MCF 10A (cell line): ENCODE measurements at regions not wholly inside any gene's neighbourhood (a gene's known extent, or its start where the extent isn't known, plus 50 kb on each side); places are given as distances from the start of the nearest gene placed in this dataset.

ENCODE experiments used
- BruUV-seq: library from RNA; stranded (reverse); fragments of 400-500 nt; replicated peaks from 2 replicates; lab custom pipeline; 2021; lab: Mats Ljungman, UMichigan
- CTCF ChIA-PET: fragments of 300-600 bp; sonication (Branson Sonifier 250); formaldehyde crosslinking; extraction: SDS; loops from one replicate; lab custom pipeline; 2021; ENCODE audit warnings: antibody characterized with exemption, inconsistent platforms; lab: Yijun Ruan, JAX
- POLR2A ChIA-PET: fragments of 300-600, 350-650 bp; sonication (Branson Sonifier 250); formaldehyde crosslinking; extraction: SDS; loops from one replicate; lab custom pipeline; 2020; ENCODE audit warnings: antibody characterized with exemption, inconsistent platforms; lab: Yijun Ruan, JAX
- DNase-seq: peaks from one replicate; pipeline ENCODE4 v3.0.0-alpha.2; 2018; ENCODE audit not compliant: unreplicated experiment
- H3K27ac Mint-ChIP-seq: one replicate; pipeline ENCODE4 v1.8.0; 2022; ENCODE audit warnings: mild to moderate bottlenecking, low read depth, mixed read lengths; ENCODE audit not compliant: unreplicated experiment
- H3K27me3 Mint-ChIP-seq: one replicate; pipeline ENCODE4 v1.8.0; 2022; ENCODE audit warnings: mixed read lengths; ENCODE audit not compliant: insufficient read depth, unreplicated experiment
- H3K36me3 Mint-ChIP-seq: one replicate; pipeline ENCODE4 v1.8.0; 2022; ENCODE audit warnings: mild to moderate bottlenecking, moderate library complexity, mixed read lengths; ENCODE audit not compliant: insufficient read depth, unreplicated experiment
- H3K4me1 Mint-ChIP-seq: one replicate; pipeline ENCODE4 v1.8.0; 2022; ENCODE audit warnings: mixed read lengths; ENCODE audit not compliant: insufficient read depth, unreplicated experiment
- H3K4me3 Mint-ChIP-seq: one replicate; pipeline ENCODE4 v1.8.0; 2022; ENCODE audit warnings: mild to moderate bottlenecking, moderate library complexity, mixed read lengths; ENCODE audit not compliant: unreplicated experiment
- H3K9me3 Mint-ChIP-seq: one replicate; pipeline ENCODE4 v1.8.0; 2022; ENCODE audit warnings: mixed read lengths; ENCODE audit not compliant: unreplicated experiment
- intact Hi-C: fragments of 100-400 bp; cut with micrococcal nuclease; formaldehyde crosslinking; loops from 2 replicates; pipeline ENCODE4 v1.14.1; 2022
- TF ChIP-seq, protein P1 (sequence below): fragments of 200-600 bp; IDR thresholded peaks from one replicate; pipeline ENCODE4 v1.8.0; 2022; ENCODE audit warnings: antibody characterized with exemption, mild to moderate bottlenecking; ENCODE audit not compliant: unreplicated experiment

- intact Hi-C loops = no loop called here
- no peaks in the 10 kb centered on the region for H3K36me3 Mint-ChIP-seq
- ChIA-PET CTCF (interaction anchor here (0.7 to 1.2 kb wide), 6 partner anchors 10 to 50 kb away, joined by 3 to 8 read pairs (median 3); no protein-coding TSS in a partner anchor), POLR2A (interaction anchor here (0.6 kb wide), 1 partner anchor 32 kb away, joined by 3 read pairs; no protein-coding TSS in a partner anchor)
- TF ChIP-seq, protein P1, sequence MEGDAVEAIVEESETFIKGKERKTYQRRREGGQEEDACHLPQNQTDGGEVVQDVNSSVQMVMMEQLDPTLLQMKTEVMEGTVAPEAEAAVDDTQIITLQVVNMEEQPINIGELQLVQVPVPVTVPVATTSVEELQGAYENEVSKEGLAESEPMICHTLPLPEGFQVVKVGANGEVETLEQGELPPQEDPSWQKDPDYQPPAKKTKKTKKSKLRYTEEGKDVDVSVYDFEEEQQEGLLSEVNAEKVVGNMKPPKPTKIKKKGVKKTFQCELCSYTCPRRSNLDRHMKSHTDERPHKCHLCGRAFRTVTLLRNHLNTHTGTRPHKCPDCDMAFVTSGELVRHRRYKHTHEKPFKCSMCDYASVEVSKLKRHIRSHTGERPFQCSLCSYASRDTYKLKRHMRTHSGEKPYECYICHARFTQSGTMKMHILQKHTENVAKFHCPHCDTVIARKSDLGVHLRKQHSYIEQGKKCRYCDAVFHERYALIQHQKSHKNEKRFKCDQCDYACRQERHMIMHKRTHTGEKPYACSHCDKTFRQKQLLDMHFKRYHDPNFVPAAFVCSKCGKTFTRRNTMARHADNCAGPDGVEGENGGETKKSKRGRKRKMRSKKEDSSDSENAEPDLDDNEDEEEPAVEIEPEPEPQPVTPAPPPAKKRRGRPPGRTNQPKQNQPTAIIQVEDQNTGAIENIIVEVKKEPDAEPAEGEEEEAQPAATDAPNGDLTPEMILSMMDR = no peak
- no peaks in the 10 kb centered on the region for H3K9me3 Mint-ChIP-seq
- H3K4me3 Mint-ChIP-seq = no peak overlapping the region
- peak; percentile 34 for DNase-seq
- BruUV-seq = no TSS peak
- H3K27me3 Mint-ChIP-seq = no peaks in the 10 kb centered on the region
- H3K27ac Mint-ChIP-seq = no peak overlapping the region
- H3K4me1 Mint-ChIP-seq = no peaks in the 10 kb centered on the region
Measured at GRCh38 chr4:165700855-165701254, 172.2 kb upstream of the TLL1 start.

- TF ChIP-seq, protein P1 = no peak
- DNase-seq = no peak
- H3K27me3 Mint-ChIP-seq = no peaks in the 10 kb centered on the region
- H3K4me1 Mint-ChIP-seq = peaks cover 15% of the 10 kb centered on the region
- no peak overlapping the region for H3K27ac Mint-ChIP-seq
- ChIA-PET POLR2A (no interaction called here), CTCF (interaction anchor here (0.7 kb wide), 1 partner anchor 10 kb away, joined by 4 read pairs; no protein-coding TSS in a partner anchor)
- H3K36me3 Mint-ChIP-seq = peaks cover 5% of the 10 kb centered on the region
- BruUV-seq = no TSS peak
- no peaks in the 10 kb centered on the region for H3K9me3 Mint-ChIP-seq
- intact Hi-C loops = no loop called here
- H3K4me3 Mint-ChIP-seq = no peak overlapping the region
Measured at GRCh38 chr4:165707128-165707527, 165.9 kb upstream of the TLL1 start.

DNA sequence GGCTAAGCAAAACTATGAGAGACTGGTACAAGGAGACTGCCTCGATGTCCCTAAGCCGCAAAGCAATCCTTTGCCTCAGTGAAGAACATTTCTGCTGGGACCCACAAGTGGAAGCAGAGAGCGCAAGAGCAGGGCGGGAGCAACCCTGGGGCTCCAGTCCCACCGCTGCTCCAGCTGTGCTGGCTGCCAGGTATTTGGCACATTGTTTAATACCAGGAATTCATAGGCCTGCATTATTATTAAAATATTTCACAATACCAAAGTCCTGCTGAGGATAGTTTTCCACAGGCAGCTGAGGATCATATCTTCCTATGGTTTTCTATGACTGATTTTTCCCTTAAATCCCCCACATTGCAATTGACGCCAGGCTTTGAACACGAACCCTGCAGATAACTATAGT is 163.5 kb upstream of the TLL1 start:
- Mint-ChIP-seq H3K9me3 (no peaks in the 10 kb centered on the region), H3K4me1 (peaks cover 15% of the 10 kb centered on the region), H3K27ac (no peak overlapping the region), H3K27me3 (no peaks in the 10 kb centered on the region), H3K4me3 (no peak overlapping the region), H3K36me3 (peaks cover 5% of the 10 kb centered on the region)
- CTCF ChIA-PET = interaction anchor here (0.6 kb wide), 1 partner anchor 92 kb away, joined by 3 read pairs; no protein-coding TSS in a partner anchor
- POLR2A ChIA-PET = interaction anchor here (1.2 kb wide), 1 partner anchor 13 kb away, joined by 3 read pairs; no protein-coding TSS in a partner anchor
- no TSS peak for BruUV-seq
- no peak for DNase-seq
- TF ChIP-seq, protein P1 = no peak
- intact Hi-C loops = no loop called here

GRCh38 chr4:165709973-165710526 is 163.0 kb upstream of the TLL1 start:
- intact Hi-C loops = no loop called here
- DNase-seq = no peak
- Mint-ChIP-seq H3K4me3 (no peak overlapping the region), H3K36me3 (peaks cover 5% of the 10 kb centered on the region), H3K27ac (peak overlapping the region; percentile 6), H3K4me1 (peaks cover 15% of the 10 kb centered on the region), H3K27me3 (no peaks in the 10 kb centered on the region), H3K9me3 (no peaks in the 10 kb centered on the region)
- TF ChIP-seq, protein P1 = no peak
- ChIA-PET CTCF (interaction anchor here (0.6 to 1.1 kb wide), 2 partner anchors 9 to 76 kb away, joined by 3 read pairs; no protein-coding TSS in a partner anchor), POLR2A (interaction anchor here (0.7 to 1.2 kb wide), 4 partner anchors 13 to 56 kb away, joined by 3 to 6 read pairs (median 4); no protein-coding TSS in a partner anchor)
- no TSS peak for BruUV-seq
